ENCODE measurements at regions not wholly inside any gene's neighbourhood (a gene's known extent, or its start where the extent isn't known, plus 50 kb on each side); places are given as distances from the start of the nearest gene placed in this dataset.
A peak's percentile ranks its signal among the peaks of the same experiment; 100 is the strongest.

GRCh38 chr4:96248225-96248624 lies 408.3 kb downstream of the PDHA2 start:
- H3K36me3 ChIP-seq (ENCODE audit: control insufficient read depth, insufficient read depth, low read length) = no peaks in the 10 kb centered on the region
- no peaks in the 10 kb centered on the region for H3K4me1 ChIP-seq (ENCODE audit: control insufficient read depth, insufficient read depth, low read length)
- 80 to 88% methylated on average over 1 to 3 of the region's 3 CpGs for WGBS, 2 experiments (ENCODE audit: insufficient coverage in 1 of 2, insufficient read length in 1 of 2)
- no peaks in the 10 kb centered on the region for H3K27me3 ChIP-seq (ENCODE audit: control insufficient read depth, insufficient read depth, low read length, poor library complexity, severe bottlenecking)
- peaks cover 16% of the 10 kb centered on the region for H3K9me3 ChIP-seq (ENCODE audit: control insufficient read depth, low read length)
- no peak for DNase-seq
- no peak overlapping the region for H3K27ac ChIP-seq (ENCODE audit: low read depth, low read length)
- H3K27me3 Mint-ChIP-seq (ENCODE audit: insufficient read depth) = no peaks in the 10 kb centered on the region
- peaks cover 18% of the 10 kb centered on the region for H3K9me3 Mint-ChIP-seq
- peaks cover 5% of the 10 kb centered on the region for H3K36me3 Mint-ChIP-seq (ENCODE audit: low read depth)
- H3K4me3 ChIP-seq (ENCODE audit: low read length) = no peak overlapping the region
- no peak overlapping the region for H3K4me3 Mint-ChIP-seq
- TF ChIP-seq, protein P1, sequence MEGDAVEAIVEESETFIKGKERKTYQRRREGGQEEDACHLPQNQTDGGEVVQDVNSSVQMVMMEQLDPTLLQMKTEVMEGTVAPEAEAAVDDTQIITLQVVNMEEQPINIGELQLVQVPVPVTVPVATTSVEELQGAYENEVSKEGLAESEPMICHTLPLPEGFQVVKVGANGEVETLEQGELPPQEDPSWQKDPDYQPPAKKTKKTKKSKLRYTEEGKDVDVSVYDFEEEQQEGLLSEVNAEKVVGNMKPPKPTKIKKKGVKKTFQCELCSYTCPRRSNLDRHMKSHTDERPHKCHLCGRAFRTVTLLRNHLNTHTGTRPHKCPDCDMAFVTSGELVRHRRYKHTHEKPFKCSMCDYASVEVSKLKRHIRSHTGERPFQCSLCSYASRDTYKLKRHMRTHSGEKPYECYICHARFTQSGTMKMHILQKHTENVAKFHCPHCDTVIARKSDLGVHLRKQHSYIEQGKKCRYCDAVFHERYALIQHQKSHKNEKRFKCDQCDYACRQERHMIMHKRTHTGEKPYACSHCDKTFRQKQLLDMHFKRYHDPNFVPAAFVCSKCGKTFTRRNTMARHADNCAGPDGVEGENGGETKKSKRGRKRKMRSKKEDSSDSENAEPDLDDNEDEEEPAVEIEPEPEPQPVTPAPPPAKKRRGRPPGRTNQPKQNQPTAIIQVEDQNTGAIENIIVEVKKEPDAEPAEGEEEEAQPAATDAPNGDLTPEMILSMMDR (conservative IDR thresholded peaks at IDR 0.05) = no peak
- no peak overlapping the region for H3K27ac Mint-ChIP-seq
- no peak overlapping the region for H3K9ac ChIP-seq (ENCODE audit: extremely low read depth, low read length, poor library complexity, severe bottlenecking)
- no peaks in the 10 kb centered on the region for H3K4me1 Mint-ChIP-seq

- Histone ChIP-seq H3K36me3 (ENCODE audit: control insufficient read depth, insufficient read depth, low read length) (no peaks in the 10 kb centered on the region), H3K9me3 (ENCODE audit: control insufficient read depth, low read length) (no peaks in the 10 kb centered on the region), H3K27me3 (ENCODE audit: control insufficient read depth, insufficient read depth, low read length, poor library complexity, severe bottlenecking) (no peaks in the 10 kb centered on the region), H3K4me3 (ENCODE audit: low read length) (no peak overlapping the region), H3K4me1 (ENCODE audit: control insufficient read depth, insufficient read depth, low read length) (no peaks in the 10 kb centered on the region), H3K27ac (ENCODE audit: low read depth, low read length) (no peak overlapping the region), H3K9ac (ENCODE audit: extremely low read depth, low read length, poor library complexity, severe bottlenecking) (no peak overlapping the region)
- no peaks in the 10 kb centered on the region for H3K27me3 Mint-ChIP-seq (ENCODE audit: insufficient read depth)
- no peaks in the 10 kb centered on the region for H3K36me3 Mint-ChIP-seq (ENCODE audit: low read depth)
- DNase-seq = peak; percentile 69
- 13 to 56% methylated on average over 2 of the region's 2 CpGs for WGBS, 2 experiments (ENCODE audit: insufficient coverage in 1 of 2, insufficient read length in 1 of 2)
- H3K4me1 Mint-ChIP-seq = peaks cover 21% of the 10 kb centered on the region
- H3K27ac Mint-ChIP-seq = peak overlapping the region; percentile 37
- no peak overlapping the region for H3K4me3 Mint-ChIP-seq
- H3K9me3 Mint-ChIP-seq = no peaks in the 10 kb centered on the region
- TF ChIP-seq, protein P1 (conservative IDR thresholded peaks at IDR 0.05) = no peak
Observed at GRCh38 chr4:96260064-96260682, 420.3 kb downstream of the PDHA2 start.

DNA sequence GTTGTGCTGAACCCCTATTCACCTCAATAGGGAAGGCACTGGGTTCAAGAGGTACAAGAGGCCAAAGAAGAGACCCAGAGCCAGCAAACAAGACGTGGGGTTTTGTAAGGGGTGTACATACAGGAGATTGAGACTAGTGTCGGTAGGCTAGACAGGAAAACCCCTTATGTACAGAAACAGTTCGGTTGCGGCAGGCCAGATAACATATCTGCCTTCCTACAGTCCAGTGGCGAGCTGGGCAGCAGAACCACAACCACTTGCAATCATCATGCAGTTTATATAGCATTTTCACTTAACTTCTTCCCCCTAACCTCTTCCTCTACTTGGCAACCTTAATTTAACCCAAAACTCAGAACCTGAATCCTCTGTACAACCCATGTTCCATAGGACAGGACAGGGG lies 422.2 kb downstream of the PDHA2 start:
- Histone ChIP-seq H3K36me3 (ENCODE audit: control insufficient read depth, insufficient read depth, low read length) (no peaks in the 10 kb centered on the region), H3K9ac (ENCODE audit: extremely low read depth, low read length, poor library complexity, severe bottlenecking) (no peak overlapping the region), H3K4me1 (ENCODE audit: control insufficient read depth, insufficient read depth, low read length) (no peaks in the 10 kb centered on the region), H3K4me3 (ENCODE audit: low read length) (no peak overlapping the region), H3K27ac (ENCODE audit: low read depth, low read length) (no peak overlapping the region), H3K9me3 (ENCODE audit: control insufficient read depth, low read length) (peaks cover 11% of the 10 kb centered on the region), H3K27me3 (ENCODE audit: control insufficient read depth, insufficient read depth, low read length, poor library complexity, severe bottlenecking) (no peaks in the 10 kb centered on the region)
- no peak overlapping the region for H3K4me3 Mint-ChIP-seq
- H3K36me3 Mint-ChIP-seq (ENCODE audit: low read depth) = no peaks in the 10 kb centered on the region
- TF ChIP-seq, protein P1 (conservative IDR thresholded peaks at IDR 0.05) = no peak
- WGBS, 2 experiments (ENCODE audit: insufficient coverage in 1 of 2, insufficient read length in 1 of 2) = 93 to 95% methylated on average over 5 of the region's 5 CpGs
- DNase-seq = no peak
- peaks cover 21% of the 10 kb centered on the region for H3K4me1 Mint-ChIP-seq
- H3K27ac Mint-ChIP-seq = no peak overlapping the region
- peaks cover 9% of the 10 kb centered on the region for H3K9me3 Mint-ChIP-seq
- H3K27me3 Mint-ChIP-seq (ENCODE audit: insufficient read depth) = no peaks in the 10 kb centered on the region
